Subcutaneous abdominal adipose tissue (tissue), 5 donors: ENCODE measurements at regions not wholly inside any gene's neighbourhood (a gene's known extent, or its start where the extent isn't known, plus 50 kb on each side); places are given as distances from the start of the nearest gene placed in this dataset.
"Not testable (repeated sequence)": the region's sequence is repeated elsewhere in the genome, so short reads cannot be mapped to it uniquely, and the experiment has no call there.

Experiments
- H3K27ac ChIP-seq: one replicate; pipeline ENCODE4 v1.7.0; 2013; ENCODE audit warnings: low read depth, mild to moderate bottlenecking, inconsistent platforms, low read length, moderate library complexity
- H3K27me3 ChIP-seq, 5 donors: one replicate each; pipeline ENCODE4 v1.7.0; 2013; ENCODE audit warnings: low read length in 5 of 5, inconsistent platforms in 1 of 5; ENCODE audit not compliant: control insufficient read depth in 5 of 5, insufficient read depth in 4 of 5
- H3K36me3 ChIP-seq, 5 donors: one replicate each; pipeline ENCODE4 v1.7.0; 2013; ENCODE audit warnings: low read length in 5 of 5; ENCODE audit not compliant: control insufficient read depth in 5 of 5, insufficient read depth in 5 of 5
- H3K4me1 ChIP-seq, 5 donors: one replicate each; pipeline ENCODE4 v1.7.0; 2013; ENCODE audit warnings: low read length in 5 of 5, mild to moderate bottlenecking in 3 of 5, moderate library complexity in 1 of 5; ENCODE audit not compliant: control insufficient read depth in 5 of 5, insufficient read depth in 5 of 5
- H3K4me3 ChIP-seq, 5 donors: one replicate each; pipeline ENCODE4 v1.7.0; 2013; ENCODE audit warnings: low read length in 5 of 5, low read depth in 1 of 5
- H3K9ac ChIP-seq, 5 donors: one replicate each; pipeline ENCODE4 v1.7.0; 2013; ENCODE audit warnings: low read length in 5 of 5, mild to moderate bottlenecking in 4 of 5, moderate library complexity in 3 of 5
- H3K9me3 ChIP-seq, 5 donors: one replicate each; pipeline ENCODE4 v1.7.0; 2013; ENCODE audit warnings: low read length in 5 of 5; ENCODE audit not compliant: control insufficient read depth in 5 of 5
- donor health status: healthy.
- donor health status: healthy.
- donor health status: healthy.
- donor health status: healthy.
- donor health status: healthy.

DNA sequence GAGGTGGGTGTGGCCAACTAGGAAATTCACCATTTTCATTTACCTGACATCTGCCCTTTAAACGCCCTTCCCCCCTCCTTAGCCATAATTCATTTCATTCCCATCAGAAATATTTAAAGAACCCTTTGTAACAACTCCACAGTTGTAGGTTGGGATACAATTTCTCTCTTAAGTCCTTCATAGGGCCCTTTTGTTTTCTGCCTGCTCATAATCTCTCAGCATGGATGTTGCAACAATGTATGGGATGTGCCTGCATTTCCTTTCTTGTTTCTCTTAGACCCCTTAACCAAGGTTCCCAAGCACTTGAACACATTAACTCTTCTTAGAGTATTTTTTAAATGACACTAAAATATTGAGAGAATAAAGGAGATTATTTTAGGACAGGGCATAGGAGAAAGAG lies 51.7 kb upstream of the MYO10 start:
- Histone ChIP-seq H3K9me3 (no peaks in the 10 kb centered on the region), H3K27ac (no peak overlapping the region), H3K36me3 (no peaks in the 10 kb centered on the region), H3K27me3 (no peaks in the 10 kb centered on the region), H3K9ac (no peak overlapping the region), H3K4me3 (no peak overlapping the region), H3K4me1 (peaks cover 0 to 4% (median 2%) of the 10 kb centered on the region in 5 donors)

DNA sequence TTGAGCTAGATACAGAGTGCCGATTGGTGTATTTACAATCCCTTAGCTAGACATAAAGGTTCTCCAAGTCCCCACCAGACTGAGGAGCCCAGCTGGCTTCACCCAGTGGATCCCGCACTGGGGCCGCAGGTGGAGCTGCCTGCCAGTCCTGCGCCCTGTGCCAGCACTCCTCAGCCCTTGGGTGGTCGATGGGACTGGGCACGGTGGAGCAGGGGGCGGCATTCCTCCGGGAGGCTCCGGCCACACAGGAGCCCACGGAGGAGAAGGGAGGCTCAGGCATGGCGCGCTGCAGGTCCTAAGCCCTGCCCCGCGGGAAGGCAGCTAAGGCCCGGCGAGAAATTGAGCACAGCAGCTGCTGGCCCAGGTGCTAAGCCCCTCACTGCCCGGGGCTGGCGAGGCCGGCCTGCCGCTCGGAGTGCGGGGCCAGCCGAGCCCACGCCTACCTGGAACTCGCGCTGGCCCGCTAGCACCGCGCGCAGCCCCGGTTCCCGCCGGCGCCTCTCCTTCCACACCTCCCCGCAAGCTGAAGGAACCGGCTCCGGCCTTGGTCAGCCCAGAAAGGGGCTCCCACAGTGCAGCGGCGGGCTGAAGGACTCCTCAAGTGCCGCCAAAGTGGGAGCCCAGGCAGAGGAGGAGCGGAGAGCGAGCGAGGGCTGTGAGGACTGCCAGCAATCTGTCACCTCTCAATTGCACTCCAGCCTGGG lies 54.9 kb upstream of the MYO10 start:
- H3K36me3 ChIP-seq, H3K9me3 ChIP-seq, H3K27me3 ChIP-seq, H3K27ac ChIP-seq, H3K9ac ChIP-seq, H3K4me3 ChIP-seq: not testable (repeated sequence)
- H3K4me1 ChIP-seq = peaks cover 0 to 11% (median 0%) of the 10 kb centered on the region in 5 donors

DNA sequence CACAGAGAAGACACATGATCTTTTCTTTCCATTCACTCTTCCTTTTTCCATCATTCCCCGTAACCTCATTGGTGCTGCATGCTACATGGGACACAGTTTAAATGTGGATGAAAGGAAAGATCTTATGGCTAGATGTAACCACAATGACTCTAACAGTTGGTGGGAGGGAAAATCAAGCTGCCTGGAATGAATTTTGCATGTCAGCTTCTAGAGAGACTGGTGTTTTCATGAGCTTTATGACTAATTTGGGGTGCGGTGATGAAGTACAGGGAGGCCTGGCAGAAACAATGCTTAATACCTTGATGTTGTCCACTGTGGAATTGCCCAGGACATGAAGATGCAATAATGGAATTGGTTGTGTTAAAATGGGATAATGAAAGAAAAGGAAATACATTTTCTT lies 55.9 kb upstream of the MYO10 start:
- no peaks in the 10 kb centered on the region for H3K36me3 ChIP-seq
- no peaks in the 10 kb centered on the region for H3K27me3 ChIP-seq
- no peak overlapping the region for H3K9ac ChIP-seq

DNA sequence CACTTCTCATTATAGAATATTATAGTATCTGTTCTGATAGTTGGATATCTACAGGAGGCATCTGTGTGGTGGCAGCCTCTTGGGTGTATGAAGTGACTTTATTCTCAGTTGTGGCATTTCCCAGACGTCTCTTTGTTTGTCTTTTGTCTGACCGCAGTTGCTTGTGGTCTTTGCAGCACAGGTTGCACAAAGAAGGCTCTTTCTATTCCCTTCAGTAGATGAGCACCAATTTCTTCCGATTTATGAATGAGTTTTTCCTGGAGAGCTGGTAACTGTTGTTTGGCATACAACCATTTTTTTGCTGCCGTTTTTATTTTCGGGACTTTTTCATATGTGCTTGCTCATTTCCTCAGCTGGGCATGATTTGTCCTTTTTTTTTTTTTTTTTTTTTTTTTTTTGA lies 56.4 kb upstream of the MYO10 start:
- Histone ChIP-seq H3K4me1 (peaks cover 0 to 11% (median 0%) of the 10 kb centered on the region in 5 donors), H3K36me3 (no peaks in the 10 kb centered on the region), H3K27ac (no peak overlapping the region), H3K4me3 (no peak overlapping the region), H3K9ac (no peak overlapping the region), H3K9me3 (no peaks in the 10 kb centered on the region), H3K27me3 (no peaks in the 10 kb centered on the region)

More for the DNA sequence above, 55.9 kb upstream of the MYO10 start:
- Histone ChIP-seq H3K4me1 (peaks cover 0 to 11% (median 0%) of the 10 kb centered on the region in 5 donors), H3K27ac (no peak overlapping the region), H3K9me3 (no peaks in the 10 kb centered on the region), H3K4me3 (no peak overlapping the region)

DNA sequence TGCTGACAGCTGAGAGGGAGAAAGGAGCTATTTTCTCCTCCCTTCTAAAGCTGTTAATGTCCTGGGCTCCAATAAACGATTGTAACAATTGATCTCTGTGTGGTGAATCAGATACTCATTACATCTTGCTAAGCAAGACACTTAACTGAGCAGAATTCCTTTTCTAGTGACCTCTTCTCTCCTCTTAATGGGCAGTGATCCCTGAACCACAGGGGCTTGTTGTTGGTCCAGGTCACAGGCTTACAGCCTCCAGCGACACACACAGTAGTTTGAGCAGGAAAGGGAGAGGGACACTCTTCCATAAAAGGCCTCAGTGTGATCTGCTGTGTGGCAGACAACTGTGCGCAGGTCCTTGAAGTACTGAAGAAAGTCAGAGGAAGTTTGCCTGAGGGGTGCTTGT lies 58.5 kb upstream of the MYO10 start:
- peaks cover 0 to 11% (median 0%) of the 10 kb centered on the region in 5 donors for H3K4me1 ChIP-seq
- H3K4me3 ChIP-seq = no peak overlapping the region
- H3K9me3 ChIP-seq = no peaks in the 10 kb centered on the region
- H3K36me3 ChIP-seq = no peaks in the 10 kb centered on the region
- H3K27me3 ChIP-seq = no peaks in the 10 kb centered on the region
- peak overlapping the region in 1 of 5 donors; percentile 16 for H3K9ac ChIP-seq
- no peak overlapping the region for H3K27ac ChIP-seq

DNA sequence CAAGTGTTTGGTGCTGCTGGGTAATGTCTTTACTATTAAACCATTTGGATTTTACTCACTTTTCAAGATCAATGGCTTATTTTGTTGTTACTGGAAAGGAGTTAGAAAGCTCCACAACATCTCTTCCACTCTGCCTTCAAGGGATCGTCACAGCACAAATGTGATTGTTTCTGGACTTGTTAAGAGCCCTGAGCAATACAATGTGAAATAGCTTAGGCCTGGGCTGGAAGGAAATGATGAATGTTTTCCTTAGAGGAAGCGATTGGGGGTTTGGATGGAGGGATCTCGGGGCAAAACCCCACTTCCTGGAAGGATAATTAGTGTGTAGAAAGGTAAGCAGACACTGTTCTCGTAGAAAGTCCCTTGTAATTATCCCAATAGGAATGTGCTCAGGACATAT lies 59.3 kb upstream of the MYO10 start:
- Histone ChIP-seq H3K4me1 (peaks cover 0 to 11% (median 0%) of the 10 kb centered on the region in 5 donors), H3K36me3 (no peaks in the 10 kb centered on the region), H3K4me3 (no peak overlapping the region), H3K9ac (no peak overlapping the region), H3K27ac (no peak overlapping the region), H3K27me3 (no peaks in the 10 kb centered on the region), H3K9me3 (no peaks in the 10 kb centered on the region)

DNA sequence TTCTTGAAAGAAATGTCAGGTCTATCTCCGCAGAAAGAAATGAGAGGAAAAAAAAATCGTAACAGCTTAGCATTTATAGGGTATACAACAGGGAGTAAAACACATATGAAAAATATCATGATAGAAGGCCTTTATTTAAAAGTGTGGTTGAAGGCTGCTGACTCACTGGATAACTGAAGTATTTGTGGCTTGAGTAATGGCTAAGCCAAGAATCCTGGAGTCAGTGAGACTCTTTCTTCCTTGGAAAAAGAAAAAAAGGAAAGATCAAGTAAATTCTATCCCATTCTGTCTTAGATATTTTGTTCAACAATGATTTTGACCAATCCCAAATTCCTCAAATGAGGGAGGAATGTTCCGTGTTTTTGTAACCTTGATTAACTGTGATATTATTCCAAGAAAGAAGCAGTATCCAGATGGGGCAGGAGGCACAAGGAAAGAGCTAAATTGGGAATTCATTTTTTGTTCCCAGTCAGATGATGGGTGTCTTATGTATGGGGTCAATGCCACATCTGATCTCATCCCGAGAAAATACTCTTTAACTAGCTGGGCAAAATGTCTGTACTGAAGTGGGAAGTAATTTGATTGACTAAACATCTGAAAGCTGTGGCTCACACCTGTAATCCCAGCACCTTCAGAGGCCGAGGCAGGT lies 64.3 kb upstream of the MYO10 start:
- Histone ChIP-seq H3K36me3 (no peaks in the 10 kb centered on the region), H3K4me3 (no peak overlapping the region), H3K9ac (no peak overlapping the region), H3K27ac (no peak overlapping the region), H3K27me3 (no peaks in the 10 kb centered on the region), H3K4me1 (peaks cover 0 to 1% (median 0%) of the 10 kb centered on the region in 5 donors), H3K9me3 (no peaks in the 10 kb centered on the region)

DNA sequence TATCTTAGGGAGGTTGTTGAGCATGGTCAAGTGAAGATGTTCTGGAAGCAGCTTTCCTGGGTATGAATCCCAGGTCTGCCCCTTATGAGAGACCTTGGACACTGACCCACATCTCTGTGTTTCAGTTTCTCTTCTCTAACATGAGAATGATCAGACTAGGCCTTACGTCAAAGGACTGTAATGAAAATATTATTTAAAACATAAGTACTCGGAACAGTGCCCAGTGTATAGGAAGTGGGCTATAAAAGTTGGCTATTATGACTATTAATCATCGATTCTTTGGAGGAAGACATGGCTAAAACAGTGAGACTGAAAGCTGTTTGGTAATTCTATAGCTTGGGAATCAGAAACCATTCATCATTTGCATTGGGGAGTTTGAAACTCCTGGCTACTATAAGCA lies 65.3 kb upstream of the MYO10 start:
- Histone ChIP-seq H3K9me3 (no peaks in the 10 kb centered on the region), H3K4me3 (no peak overlapping the region), H3K36me3 (no peaks in the 10 kb centered on the region), H3K4me1 (no peaks in the 10 kb centered on the region), H3K27ac (no peak overlapping the region), H3K27me3 (no peaks in the 10 kb centered on the region), H3K9ac (no peak overlapping the region)

DNA sequence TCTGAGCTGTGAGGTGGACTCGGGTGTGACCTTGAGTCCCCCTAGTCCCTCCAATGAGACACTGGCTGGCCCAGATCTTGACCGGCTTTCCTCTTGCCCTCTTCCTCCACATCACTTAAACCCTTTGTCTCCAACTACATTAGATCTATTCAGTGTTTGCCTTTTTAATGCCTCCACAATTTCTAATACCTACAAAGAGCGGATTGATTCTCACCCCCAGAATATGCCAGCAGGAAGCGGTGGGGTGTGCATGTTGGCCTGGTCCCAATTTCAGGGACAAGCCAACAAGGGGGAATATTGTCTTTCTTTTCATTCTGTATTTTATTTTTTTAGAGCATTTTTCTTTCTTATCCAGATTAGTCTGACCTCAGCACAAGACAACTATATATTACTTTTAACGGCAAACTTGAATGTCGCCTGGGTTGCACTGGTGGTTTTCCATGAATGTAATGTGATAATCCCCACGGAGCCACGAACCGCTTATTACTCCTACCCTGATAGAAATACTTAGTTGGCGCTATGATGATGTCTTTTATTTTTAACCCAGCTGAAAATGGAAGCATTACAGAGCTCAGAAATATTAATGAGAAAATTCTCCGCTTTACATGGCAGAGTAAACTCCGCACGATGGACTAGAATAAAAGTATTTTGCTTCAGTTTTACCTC lies 68.5 kb upstream of the MYO10 start:
- Histone ChIP-seq H3K9me3 (no peaks in the 10 kb centered on the region), H3K4me3 (no peak overlapping the region), H3K36me3 (no peaks in the 10 kb centered on the region), H3K9ac (no peak overlapping the region), H3K27ac (peak overlapping the region; percentile 21), H3K4me1 (no peaks in the 10 kb centered on the region), H3K27me3 (no peaks in the 10 kb centered on the region)

DNA sequence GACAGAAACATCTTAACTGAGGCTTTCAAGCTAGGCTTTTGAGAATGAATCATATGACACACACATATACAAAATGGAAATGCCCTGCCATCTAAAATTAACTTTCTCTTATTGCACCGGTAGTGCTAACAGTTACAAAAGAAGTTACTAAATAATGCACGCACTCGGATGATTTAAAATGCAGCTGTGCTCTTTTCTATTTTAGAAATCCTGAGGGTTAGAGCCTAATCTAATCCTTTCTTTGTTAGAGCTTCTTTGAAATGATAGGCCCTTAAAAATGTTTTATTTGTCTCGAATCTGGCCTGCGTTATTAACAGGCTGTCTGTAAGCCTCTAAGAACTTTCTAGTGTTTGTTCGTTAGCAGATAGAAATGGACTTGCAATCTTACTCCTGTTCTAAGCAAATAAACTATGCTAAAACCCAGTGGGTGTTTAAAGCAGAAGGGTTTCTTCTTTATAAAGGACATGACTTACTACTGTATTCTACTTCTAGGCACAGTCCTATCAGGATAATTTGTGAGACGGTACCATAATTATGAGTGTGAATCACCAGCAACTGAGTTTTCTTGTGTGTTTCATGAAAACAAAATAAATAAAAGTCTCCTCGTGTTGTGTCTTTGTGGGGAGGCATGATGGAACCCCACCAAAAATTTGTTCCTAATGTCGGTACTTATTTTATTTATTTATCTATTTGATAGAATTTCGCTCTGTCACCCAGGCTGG lies 69.2 kb upstream of the MYO10 start:
- Histone ChIP-seq H3K27ac (peak overlapping the region; percentile 21), H3K9ac (no peak overlapping the region)

More for the DNA sequence above, 69.2 kb upstream of the MYO10 start:
- no peak overlapping the region for H3K4me3 ChIP-seq
- H3K9me3 ChIP-seq = no peaks in the 10 kb centered on the region
- no peaks in the 10 kb centered on the region for H3K4me1 ChIP-seq
- H3K36me3 ChIP-seq = no peaks in the 10 kb centered on the region
- H3K27me3 ChIP-seq = no peaks in the 10 kb centered on the region
